H9 (cell line): ENCODE measurements at regions not wholly inside any gene's neighbourhood (a gene's known extent, or its start where the extent isn't known, plus 50 kb on each side); places are given as distances from the start of the nearest gene placed in this dataset.
"Not testable (repeated sequence)": the region's sequence is repeated elsewhere in the genome, so short reads cannot be mapped to it uniquely, and the experiment has no call there.

ENCODE experiments used
- DNase-seq: peaks from one replicate; pipeline ENCODE4 v3.0.0-alpha.2; 2017
- H2AFZ ChIP-seq: one replicate; pipeline ENCODE4 v1.6.1; 2013; ENCODE audit warnings: mild to moderate bottlenecking, low read length, control low read depth, moderate library complexity
- H2AK5ac ChIP-seq: 2 replicates; pipeline ENCODE4 v1.6.1; 2013; ENCODE audit warnings: low read length, control low read depth, mixed read lengths; ENCODE audit not compliant: insufficient read length
- H2BK120ac ChIP-seq: one replicate; pipeline ENCODE4 v1.6.1; 2013; ENCODE audit warnings: low read depth, mild to moderate bottlenecking, low read length, control low read depth, inconsistent platforms; ENCODE audit not compliant: poor library complexity, severe bottlenecking
- H2BK12ac ChIP-seq: 2 replicates; pipeline ENCODE4 v1.6.1; 2013; ENCODE audit warnings: low read length, control low read depth, mixed read lengths, low read depth; ENCODE audit not compliant: insufficient read length
- H2BK15ac ChIP-seq: 2 replicates; pipeline ENCODE4 v1.6.1; 2013; ENCODE audit warnings: low read depth, low read length, control low read depth
- H2BK20ac ChIP-seq: one replicate; pipeline ENCODE4 v1.6.1; 2013; ENCODE audit warnings: low read depth, mild to moderate bottlenecking, low read length, control low read depth, inconsistent platforms; ENCODE audit not compliant: poor library complexity, severe bottlenecking
- H2BK5ac ChIP-seq: 2 replicates; pipeline ENCODE4 v1.6.1; 2013; ENCODE audit warnings: low read length, control low read depth, mixed read lengths; ENCODE audit not compliant: insufficient read length
- H3K14ac ChIP-seq: 2 replicates; pipeline ENCODE4 v1.6.1; 2013; ENCODE audit warnings: low read length, control low read depth; ENCODE audit not compliant: insufficient read depth
- H3K18ac ChIP-seq: 2 replicates; pipeline ENCODE4 v1.6.1; 2013; ENCODE audit warnings: low read depth, mild to moderate bottlenecking, mixed read lengths, low read length, control low read depth; ENCODE audit not compliant: insufficient read length
- H3K23ac ChIP-seq: 2 replicates; pipeline ENCODE4 v1.6.1; 2013; ENCODE audit warnings: low read length, control low read depth, mixed read lengths, low read depth; ENCODE audit not compliant: insufficient read length
- H3K23me2 ChIP-seq: 2 replicates; pipeline ENCODE4 v1.6.1; 2013; ENCODE audit warnings: low read depth, mild to moderate bottlenecking, mixed read lengths, low read length, control low read depth; ENCODE audit not compliant: insufficient read length, poor library complexity, severe bottlenecking
- H3K27ac ChIP-seq: 2 replicates; pipeline ENCODE4 v1.5.1; 2013; ENCODE audit warnings: low read length, control low read depth, mixed read lengths, low read depth; ENCODE audit not compliant: insufficient read length
- H3K27me3 ChIP-seq: 2 replicates; pipeline ENCODE4 v1.6.1; 2013; ENCODE audit warnings: low read length, control low read depth, inconsistent platforms; ENCODE audit not compliant: insufficient read depth
- H3K4ac ChIP-seq: 2 replicates; pipeline ENCODE4 v1.6.1; 2013; ENCODE audit warnings: low read depth, mild to moderate bottlenecking, control low read depth, inconsistent platforms, low read length, moderate library complexity
- H3K4me1 ChIP-seq: 2 replicates; pipeline ENCODE4 v1.6.1; 2013; ENCODE audit warnings: low read length, control low read depth, inconsistent platforms; ENCODE audit not compliant: insufficient read depth
- H3K4me2 ChIP-seq: 2 replicates; pipeline ENCODE4 v1.6.1; 2013; ENCODE audit warnings: low read length, control low read depth, mixed read lengths; ENCODE audit not compliant: insufficient read length, insufficient read depth
- H3K56ac ChIP-seq: 2 replicates; pipeline ENCODE4 v1.6.1; 2013; ENCODE audit warnings: low read depth, mild to moderate bottlenecking, mixed read lengths, low read length, control low read depth; ENCODE audit not compliant: insufficient read length
- H3K79me1 ChIP-seq: 2 replicates; pipeline ENCODE4 v1.6.1; 2013; ENCODE audit warnings: low read depth, mild to moderate bottlenecking, moderate library complexity, low read length, control low read depth, inconsistent platforms; ENCODE audit not compliant: insufficient read depth, poor library complexity, severe bottlenecking
- H3K79me2 ChIP-seq: 2 replicates; pipeline ENCODE4 v1.6.1; 2013; ENCODE audit warnings: low read length, control low read depth, inconsistent platforms; ENCODE audit not compliant: insufficient read depth
- H3K9ac ChIP-seq: 2 replicates; pipeline ENCODE4 v1.6.1; 2013; ENCODE audit warnings: low read length, control low read depth, mixed read lengths; ENCODE audit not compliant: insufficient read length; ENCODE audit errors: extremely low read depth
- H3K9me3 ChIP-seq: one replicate; pipeline ENCODE4 v1.6.1; 2013; ENCODE audit warnings: low read depth, low read length, inconsistent platforms; ENCODE audit not compliant: control insufficient read depth
- H3T11ph ChIP-seq: one replicate; pipeline ENCODE4 v1.6.1; 2013; ENCODE audit warnings: mild to moderate bottlenecking, low read length, control low read depth, inconsistent platforms
- H4K20me1 ChIP-seq: one replicate; pipeline ENCODE4 v1.6.1; 2013; ENCODE audit not compliant: control insufficient read depth, insufficient read length, insufficient read depth
- H4K5ac ChIP-seq: 2 replicates; pipeline ENCODE4 v1.6.1; 2013; ENCODE audit warnings: low read depth, mild to moderate bottlenecking, mixed read lengths, low read length, control low read depth; ENCODE audit not compliant: insufficient read length
- H4K8ac ChIP-seq: replicated peaks from 2 replicates; pipeline ENCODE4 v1.6.1; 2013; ENCODE audit warnings: low read length, control low read depth, mixed read lengths, low read depth; ENCODE audit not compliant: insufficient read length
- H4K91ac ChIP-seq: 2 replicates; pipeline ENCODE4 v1.6.1; 2013; ENCODE audit warnings: low read depth, mild to moderate bottlenecking, moderate library complexity, mixed read lengths, low read length, control low read depth; ENCODE audit not compliant: insufficient read length
- H3K27ac Mint-ChIP-seq, 3 experiments: 2 replicates in 2 of 3; 3 replicates in 1 of 3; pipeline ENCODE4 v1.8.0; 2020 to 2021; ENCODE audit warnings: mixed read lengths in 3 of 3, mild to moderate bottlenecking in 1 of 3, moderate library complexity in 1 of 3
- H3K27me3 Mint-ChIP-seq: 2 replicates; pipeline ENCODE4 v1.8.0; 2021; ENCODE audit warnings: low read depth, mild to moderate bottlenecking, moderate library complexity, mixed read lengths
- H3K36me3 Mint-ChIP-seq, 3 experiments: 2 replicates in 2 of 3; 3 replicates in 1 of 3; pipeline ENCODE4 v1.8.0; 2020 to 2021; ENCODE audit warnings: low read depth in 3 of 3, mixed read lengths in 3 of 3; ENCODE audit not compliant: insufficient read depth in 1 of 3
- H3K4me1 Mint-ChIP-seq, 2 experiments: 2 replicates each; pipeline ENCODE4 v1.8.0; 2020; ENCODE audit warnings: mixed read lengths in 2 of 2
- H3K4me3 Mint-ChIP-seq, 2 experiments: 2 replicates in 1 of 2; 3 replicates in 1 of 2; pipeline ENCODE4 v1.8.0; 2020 to 2021; ENCODE audit warnings: mild to moderate bottlenecking in 2 of 2, mixed read lengths in 2 of 2, moderate library complexity in 1 of 2
- H3K9me3 Mint-ChIP-seq, 2 experiments: 2 replicates in 1 of 2; 3 replicates in 1 of 2; pipeline ENCODE4 v1.8.0; 2020; ENCODE audit warnings: mild to moderate bottlenecking in 2 of 2, mixed read lengths in 2 of 2, moderate library complexity in 1 of 2
- CTCF ChIP-seq: fragments of 200-600 bp; sonication (generic); conservative IDR thresholded peaks from 3 replicates; pipeline ENCODE4 v1.8.0; 2021; ENCODE audit warnings: antibody characterized with exemption, mild to moderate bottlenecking
- WGBS: extraction: QIAGEN DNeasy Blood & Tissue Kit; methylation state at CpG from one replicate; pipeline ENCODE4 v1.1.7; 2013; ENCODE audit warnings: missing lambda C conversion rate, low lambda C conversion rate, mixed read lengths; ENCODE audit not compliant: insufficient read length; ENCODE audit errors: extremely low coverage; 5-methylcytosine and 5-hydroxymethylcytosine counted together

GRCh38 chr5:57929271-57929670, 446.7 kb upstream of the ACTBL2 start:
- Histone ChIP-seq H3K27ac (no peak overlapping the region), H3K14ac (no peak overlapping the region), H3T11ph (no peak overlapping the region), H4K20me1 (no peaks in the 10 kb centered on the region), H3K4ac (no peak overlapping the region), H3K9me3 (no peaks in the 10 kb centered on the region), H2BK5ac (no peak overlapping the region), H4K8ac (no peak overlapping the region), H3K4me1 (no peaks in the 10 kb centered on the region), H4K91ac (no peak overlapping the region), H2BK120ac (no peak overlapping the region), H2BK20ac (no peak overlapping the region), H3K79me2 (no peaks in the 10 kb centered on the region), H2AFZ (no peak overlapping the region), H2AK5ac (no peak overlapping the region), H3K4me2 (no peak overlapping the region), H3K79me1 (no peaks in the 10 kb centered on the region), H3K23me2 (no peaks in the 10 kb centered on the region), H2BK12ac (no peak overlapping the region), H3K56ac (no peak overlapping the region), H2BK15ac (no peak overlapping the region), H3K27me3 (no peaks in the 10 kb centered on the region), H4K5ac (no peak overlapping the region), H3K23ac (no peak overlapping the region), H3K18ac (no peak overlapping the region), H3K9ac (no peak overlapping the region)
- no CpG with 5 or more reads among the region's 5 CpGs for WGBS
- Mint-ChIP-seq H3K27ac (no peak overlapping the region), H3K36me3 (peaks cover 0 to 4% (median 0%) of the 10 kb centered on the region in 3 experiments; a peak in 3 of 7 replicates), H3K4me3 (no peak overlapping the region), H3K4me1 (no peaks in the 10 kb centered on the region), H3K27me3 (peaks cover 2% of the 10 kb centered on the region; the same call in 1 of the 2 replicates), H3K9me3 (peaks cover 6 to 15% of the 10 kb centered on the region in 2 experiments; a peak in 4 of 5 replicates)
- DNase-seq, result no peak
- no peak for TF ChIP-seq CTCF

GRCh38 chr5:57923094-57923493, 440.5 kb upstream of the ACTBL2 start:
- DNase-seq, H3T11ph ChIP-seq, H4K20me1 ChIP-seq, H3K4me3 Mint-ChIP-seq, H3K9me3 ChIP-seq, H3K56ac ChIP-seq, H4K8ac ChIP-seq, H3K23me2 ChIP-seq, H3K79me1 ChIP-seq, H3K18ac ChIP-seq, H3K4ac ChIP-seq, H3K4me2 ChIP-seq, H2AFZ ChIP-seq, H3K79me2 ChIP-seq, H3K27ac Mint-ChIP-seq, H4K5ac ChIP-seq, H3K27me3 Mint-ChIP-seq, H2AK5ac ChIP-seq, H3K27me3 ChIP-seq, H2BK15ac ChIP-seq, H3K27ac ChIP-seq, H3K9ac ChIP-seq, H3K4me1 ChIP-seq, H2BK5ac ChIP-seq, H3K23ac ChIP-seq, H3K4me1 Mint-ChIP-seq, H2BK120ac ChIP-seq, H4K91ac ChIP-seq, H3K14ac ChIP-seq, H2BK20ac ChIP-seq, H2BK12ac ChIP-seq: not testable (repeated sequence)
- no CpG with 5 or more reads among the region's 6 CpGs for WGBS
- H3K36me3 Mint-ChIP-seq, result peaks cover 0 to 12% (median 2%) of the 10 kb centered on the region in 3 experiments; a peak in 6 of 7 replicates
- peaks cover 14 to 18% of the 10 kb centered on the region in 2 experiments; a peak in 4 of 5 replicates for H3K9me3 Mint-ChIP-seq
